ENCODE measurements at regions not wholly inside any gene's neighbourhood (a gene's known extent, or its start where the extent isn't known, plus 50 kb on each side); places are given as distances from the start of the nearest gene placed in this dataset.

DNA sequence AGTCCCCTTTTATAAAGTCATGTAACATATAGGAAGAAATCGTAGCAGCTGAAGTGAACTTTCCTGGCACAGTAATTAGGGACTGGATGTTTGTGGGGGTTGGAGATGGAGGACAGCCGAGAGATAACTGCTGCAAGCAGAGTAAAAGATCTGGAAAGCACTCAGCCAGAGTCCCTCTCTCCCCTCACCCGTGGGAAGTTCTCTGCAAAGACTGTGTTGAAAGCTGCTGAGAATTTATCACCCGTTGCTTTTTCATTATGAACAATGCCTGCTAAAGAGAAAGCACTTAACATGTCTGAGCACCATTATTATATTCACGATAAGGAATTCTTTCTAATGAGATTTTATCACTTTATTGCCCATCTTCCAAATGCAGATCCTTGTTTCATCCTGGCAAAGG is 248.8 kb downstream of the SHOX2 start:
- TF ChIP-seq ZNF274 (IDR thresholded peaks at IDR 0.05; ENCODE audit: low read depth, low read length): no peak
- no peak for TF ChIP-seq YY1 (IDR thresholded peaks at IDR 0.05; ENCODE audit: insufficient read depth, insufficient read length)

Data from NT2/D1 (cell line).